LHCN-M2 (cell line): ENCODE measurements at regions not wholly inside any gene's neighbourhood (a gene's known extent, or its start where the extent isn't known, plus 50 kb on each side); places are given as distances from the start of the nearest gene placed in this dataset.
"Not testable (repeated sequence)": the region's sequence is repeated elsewhere in the genome, so short reads cannot be mapped to it uniquely, and the experiment has no call there.

Experiments used
- DNase-seq: peaks from one replicate; pipeline ENCODE4 v3.0.0-alpha.2; 2012; ENCODE audit warnings: low read depth

GRCh38 chr16:8068225-8068624 is 522.1 kb downstream of the TMEM114 start:
- not testable (repeated sequence) for DNase-seq

- no peak for DNase-seq
Measured at GRCh38 chr16:8063159-8063558, 527.2 kb downstream of the TMEM114 start.

- no peak for DNase-seq
Measured at GRCh38 chr16:8062677-8063076, 527.6 kb downstream of the TMEM114 start.

GRCh38 chr16:8055761-8056160 is 534.5 kb downstream of the TMEM114 start:
- no peak for DNase-seq

- DNase-seq: no peak
Measured at GRCh38 chr16:8053437-8053836, 536.9 kb downstream of the TMEM114 start.

GRCh38 chr16:8048433-8048832 is 541.9 kb downstream of the TMEM114 start:
- no peak for DNase-seq

GRCh38 chr16:8047736-8048135 is 542.6 kb downstream of the TMEM114 start:
- DNase-seq: no peak

GRCh38 chr16:8044796-8045195 is 545.5 kb downstream of the TMEM114 start:
- DNase-seq: no peak

GRCh38 chr16:8032406-8032805 is 557.9 kb downstream of the TMEM114 start:
- no peak for DNase-seq

GRCh38 chr16:8030004-8030403 is 560.3 kb downstream of the TMEM114 start:
- DNase-seq: not testable (repeated sequence)

- DNase-seq: no peak
Measured at GRCh38 chr16:8026450-8026849, 563.9 kb downstream of the TMEM114 start.

- DNase-seq: no peak
Measured at GRCh38 chr16:8023326-8023725, 567.0 kb downstream of the TMEM114 start.

- no peak for DNase-seq
Measured at GRCh38 chr16:8005096-8005860, 585.0 kb downstream of the TMEM114 start.

- no peak for DNase-seq
Measured at GRCh38 chr16:7998789-7999453, 591.4 kb downstream of the TMEM114 start.

GRCh38 chr16:7997966-7998365 is 592.3 kb downstream of the TMEM114 start:
- no peak for DNase-seq

GRCh38 chr16:7992616-7993015 is 597.7 kb downstream of the TMEM114 start:
- DNase-seq: no peak

- DNase-seq: no peak
Measured at GRCh38 chr16:7990626-7991260, 599.6 kb downstream of the TMEM114 start.

GRCh38 chr16:7983676-7984075 is 606.6 kb downstream of the TMEM114 start:
- DNase-seq: no peak

GRCh38 chr16:7980133-7980483 is 610.2 kb downstream of the TMEM114 start:
- DNase-seq: no peak

- no peak for DNase-seq
Measured at GRCh38 chr16:7979448-7980132, 610.7 kb downstream of the TMEM114 start.

- DNase-seq: no peak
Measured at GRCh38 chr16:7976563-7976962, 613.7 kb downstream of the TMEM114 start.

GRCh38 chr16:7976125-7976524 is 614.2 kb downstream of the TMEM114 start:
- no peak for DNase-seq
